PFSK-1 (cell line): ENCODE measurements at regions not wholly inside any gene's neighbourhood (a gene's known extent, or its start where the extent isn't known, plus 50 kb on each side); places are given as distances from the start of the nearest gene placed in this dataset.

Experiments used
- FOXP2 ChIP-seq: optimal IDR thresholded peaks from 2 replicates; pipeline ENCODE3; 2011; ENCODE audit warnings: borderline replicate concordance, control low read depth, inconsistent platforms; ENCODE audit not compliant: insufficient read depth; ENCODE audit errors: extremely low read length, extremely low read depth
- POLR2AphosphoS5 ChIP-seq: IDR thresholded peaks from 2 replicates; pipeline ENCODE4 v1.6.1; 2012; ENCODE audit warnings: low read depth, mild to moderate bottlenecking, control low read depth, low read length, moderate library complexity
- SIN3A ChIP-seq: IDR thresholded peaks from 2 replicates; pipeline ENCODE4 v1.6.1; 2012; ENCODE audit warnings: mild to moderate bottlenecking, low read length, moderate library complexity, borderline replicate concordance; ENCODE audit not compliant: insufficient read depth
- TAF1 ChIP-seq: IDR thresholded peaks from 2 replicates; pipeline ENCODE4 v1.6.1; 2012; ENCODE audit warnings: low read length, control low read depth, borderline replicate concordance; ENCODE audit not compliant: insufficient read depth
- TF ChIP-seq, protein P1 (sequence below), 2 experiments: IDR thresholded peaks; 2 replicates each; pipeline versions ENCODE4 v1.6.1 to v1.8.0; 2011 to 2012; ENCODE audit warnings: low read depth in 2 of 2, low read length in 2 of 2, control low read depth in 1 of 2, inconsistent platforms in 1 of 2, mild to moderate bottlenecking in 1 of 2, moderate library complexity in 1 of 2; ENCODE audit not compliant: insufficient read depth in 1 of 2

GRCh38 chr6:15994814-15995459 is 133.9 kb upstream of the MYLIP start:
- no peak for TF ChIP-seq SIN3A
- TF ChIP-seq TAF1 = no peak
- TF ChIP-seq, protein P1, sequence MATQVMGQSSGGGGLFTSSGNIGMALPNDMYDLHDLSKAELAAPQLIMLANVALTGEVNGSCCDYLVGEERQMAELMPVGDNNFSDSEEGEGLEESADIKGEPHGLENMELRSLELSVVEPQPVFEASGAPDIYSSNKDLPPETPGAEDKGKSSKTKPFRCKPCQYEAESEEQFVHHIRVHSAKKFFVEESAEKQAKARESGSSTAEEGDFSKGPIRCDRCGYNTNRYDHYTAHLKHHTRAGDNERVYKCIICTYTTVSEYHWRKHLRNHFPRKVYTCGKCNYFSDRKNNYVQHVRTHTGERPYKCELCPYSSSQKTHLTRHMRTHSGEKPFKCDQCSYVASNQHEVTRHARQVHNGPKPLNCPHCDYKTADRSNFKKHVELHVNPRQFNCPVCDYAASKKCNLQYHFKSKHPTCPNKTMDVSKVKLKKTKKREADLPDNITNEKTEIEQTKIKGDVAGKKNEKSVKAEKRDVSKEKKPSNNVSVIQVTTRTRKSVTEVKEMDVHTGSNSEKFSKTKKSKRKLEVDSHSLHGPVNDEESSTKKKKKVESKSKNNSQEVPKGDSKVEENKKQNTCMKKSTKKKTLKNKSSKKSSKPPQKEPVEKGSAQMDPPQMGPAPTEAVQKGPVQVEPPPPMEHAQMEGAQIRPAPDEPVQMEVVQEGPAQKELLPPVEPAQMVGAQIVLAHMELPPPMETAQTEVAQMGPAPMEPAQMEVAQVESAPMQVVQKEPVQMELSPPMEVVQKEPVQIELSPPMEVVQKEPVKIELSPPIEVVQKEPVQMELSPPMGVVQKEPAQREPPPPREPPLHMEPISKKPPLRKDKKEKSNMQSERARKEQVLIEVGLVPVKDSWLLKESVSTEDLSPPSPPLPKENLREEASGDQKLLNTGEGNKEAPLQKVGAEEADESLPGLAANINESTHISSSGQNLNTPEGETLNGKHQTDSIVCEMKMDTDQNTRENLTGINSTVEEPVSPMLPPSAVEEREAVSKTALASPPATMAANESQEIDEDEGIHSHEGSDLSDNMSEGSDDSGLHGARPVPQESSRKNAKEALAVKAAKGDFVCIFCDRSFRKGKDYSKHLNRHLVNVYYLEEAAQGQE (IDR thresholded peaks at IDR 0.05; ENCODE audit: insufficient read depth in 1 of 2, low read depth in 2 of 2, low read length in 2 of 2) = no peak

DNA sequence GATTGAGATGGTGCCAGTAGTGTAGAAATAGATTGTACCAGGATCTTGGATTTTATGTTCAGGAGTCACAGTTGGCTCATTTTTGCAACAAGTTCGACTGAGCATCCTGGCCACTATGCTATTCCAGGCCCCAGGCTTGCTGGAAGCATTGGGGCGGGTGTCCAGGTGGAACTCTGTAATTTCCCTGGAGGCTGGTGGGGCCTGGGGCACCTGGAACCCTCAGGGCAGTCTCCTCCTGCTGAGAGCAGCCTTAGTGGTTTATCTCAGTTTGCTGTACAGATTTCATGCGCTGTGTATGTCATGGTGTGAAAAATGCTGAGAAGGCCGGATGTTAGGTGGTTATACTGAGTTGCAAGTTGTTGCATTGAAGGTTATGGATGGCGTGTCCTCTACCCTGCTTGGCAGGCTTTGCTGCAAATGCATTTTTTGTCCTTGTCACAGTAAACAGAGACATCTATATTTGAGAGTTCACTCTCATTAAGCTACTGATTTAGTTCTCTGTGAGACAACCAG is 135.1 kb upstream of the MYLIP start:
- TF ChIP-seq, protein P1 (IDR thresholded peaks at IDR 0.05; ENCODE audit: insufficient read depth in 1 of 2, low read depth in 2 of 2, low read length in 2 of 2) = no peak
- TF ChIP-seq FOXP2 (no peak), SIN3A (no peak), TAF1 (no peak), POLR2AphosphoS5 (no peak)

GRCh38 chr6:15990179-15990578 is 138.7 kb upstream of the MYLIP start:
- TF ChIP-seq SIN3A = no peak
- TF ChIP-seq, protein P1 (IDR thresholded peaks at IDR 0.05; ENCODE audit: insufficient read depth in 1 of 2, low read depth in 2 of 2, low read length in 2 of 2) = no peak
- no peak for TF ChIP-seq TAF1
- no peak for TF ChIP-seq POLR2AphosphoS5
- no peak for TF ChIP-seq FOXP2

- no peak for TF ChIP-seq TAF1
- no peak for TF ChIP-seq FOXP2
- TF ChIP-seq, protein P1 (IDR thresholded peaks at IDR 0.05; ENCODE audit: insufficient read depth in 1 of 2, low read depth in 2 of 2, low read length in 2 of 2) = no peak
- TF ChIP-seq SIN3A = no peak
- TF ChIP-seq POLR2AphosphoS5 = no peak
Observed at GRCh38 chr6:15989397-15989796, 139.5 kb upstream of the MYLIP start.

DNA sequence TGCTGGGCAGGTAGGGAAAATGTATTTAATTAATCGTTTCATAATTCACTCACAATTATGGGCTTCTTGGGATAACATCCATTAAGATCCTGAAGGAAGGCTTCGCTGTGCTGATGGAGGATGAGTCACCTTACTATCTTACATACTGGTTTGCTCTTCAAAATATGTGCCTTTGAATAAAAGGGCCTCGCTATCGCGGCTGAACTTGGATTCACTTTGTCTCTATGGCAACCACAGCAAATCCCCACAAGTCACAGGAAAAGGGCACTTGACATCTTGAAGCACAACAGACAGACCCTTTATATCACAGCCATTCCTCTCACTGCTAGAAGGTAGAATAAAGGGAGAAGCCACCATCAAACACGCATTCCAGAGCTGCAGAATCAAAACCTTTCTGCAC is 141.3 kb upstream of the MYLIP start:
- no peak for TF ChIP-seq FOXP2
- TF ChIP-seq, protein P1 (IDR thresholded peaks at IDR 0.05; ENCODE audit: insufficient read depth in 1 of 2, low read depth in 2 of 2, low read length in 2 of 2) = no peak
- TF ChIP-seq TAF1 = no peak
